HG02973 (cell line): ENCODE measurements at regions not wholly inside any gene's neighbourhood (a gene's known extent, or its start where the extent isn't known, plus 50 kb on each side); places are given as distances from the start of the nearest gene placed in this dataset.

ENCODE experiments used
- ATAC-seq: cut with Tn5 transposase; IDR thresholded peaks from one replicate; pipeline ENCODE4 v1.9.1; 2021; ENCODE audit warnings: moderate library complexity; ENCODE audit not compliant: unreplicated experiment

- ATAC-seq = no peak
These were observed 156.4 kb upstream of the KL start for GRCh38 chr13:32859707-32860292.

DNA sequence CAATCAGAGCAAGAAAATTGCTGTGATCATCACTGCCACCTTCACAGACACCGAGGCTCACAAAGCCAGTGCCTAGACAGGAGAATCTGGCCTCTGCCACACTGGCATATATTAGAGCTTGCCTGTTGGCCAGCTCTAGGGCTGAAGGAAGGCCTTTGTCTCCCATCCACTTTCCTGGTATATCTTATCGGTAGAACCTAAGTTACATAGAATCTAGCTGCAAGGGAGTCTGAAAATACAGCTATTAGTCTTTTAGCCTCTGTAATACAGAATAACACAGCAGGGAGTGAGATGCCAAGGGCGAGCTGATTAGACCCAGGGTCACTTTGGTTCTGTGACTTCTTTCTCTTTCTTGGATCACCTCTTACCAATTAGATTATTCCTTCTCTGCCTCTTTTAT is 154.9 kb upstream of the KL start:
- ATAC-seq = no peak

DNA sequence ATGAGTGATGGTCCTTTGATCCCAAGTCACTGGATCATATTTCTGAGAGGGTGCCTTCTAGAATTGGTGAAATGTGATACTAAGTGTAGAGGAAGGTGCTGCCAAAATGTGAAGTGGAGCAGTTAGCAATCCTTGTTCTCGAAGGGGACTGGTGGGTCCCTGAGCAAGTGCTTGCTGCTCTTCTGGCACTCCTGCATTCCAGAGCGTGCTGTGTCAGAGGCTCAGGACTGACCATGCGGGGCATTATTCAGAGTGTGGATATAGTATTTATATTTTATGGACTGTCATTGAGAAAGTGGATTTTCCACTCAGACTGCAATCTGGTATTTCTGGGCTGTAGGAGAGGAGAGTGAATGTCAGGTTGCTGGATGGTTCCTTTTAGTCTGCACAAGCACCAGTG is 152.6 kb upstream of the KL start:
- no peak for ATAC-seq

- ATAC-seq = no peak
These were observed 149.3 kb upstream of the KL start for GRCh38 chr13:32866921-32867320.

DNA sequence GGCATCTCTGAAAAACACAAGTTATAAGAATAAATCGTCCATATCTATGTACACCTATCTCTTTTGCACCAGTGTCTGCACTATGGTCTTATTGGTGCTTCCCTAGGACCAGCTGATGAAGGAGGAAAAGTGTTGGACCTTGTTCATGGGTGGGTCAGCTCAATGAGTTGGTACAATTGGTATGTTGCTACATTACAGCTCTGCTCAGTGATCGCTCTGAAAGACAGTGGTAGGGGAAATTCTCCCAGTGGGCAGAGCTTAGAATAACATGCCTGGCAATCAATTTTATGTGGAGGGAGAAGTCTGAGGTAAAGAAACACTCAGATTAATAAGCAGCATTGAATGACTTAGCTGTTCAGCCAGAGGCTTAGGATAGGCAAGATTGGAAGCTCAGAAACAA is 138.7 kb upstream of the KL start:
- no peak for ATAC-seq

GRCh38 chr13:32878163-32878562 is 138.1 kb upstream of the KL start:
- no peak for ATAC-seq

DNA sequence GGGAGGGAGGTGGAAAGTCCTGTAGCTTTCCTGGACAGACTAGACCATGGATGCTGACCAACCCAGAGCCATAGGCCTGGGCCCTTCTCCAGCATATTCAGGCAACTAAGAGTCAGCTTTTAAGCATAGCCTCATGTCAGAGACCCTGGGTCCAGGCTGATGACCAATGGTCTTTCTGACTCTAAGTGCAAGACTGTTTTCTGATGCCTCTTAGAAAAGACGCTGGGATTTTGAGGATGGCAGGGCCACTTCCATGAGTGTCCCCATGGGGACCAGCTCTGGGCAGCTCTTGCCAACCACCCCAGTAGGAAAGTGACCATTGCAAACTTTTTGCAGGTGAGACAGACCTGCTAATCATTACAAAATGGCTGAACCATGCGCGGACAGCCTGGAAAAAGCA is 135.6 kb upstream of the KL start:
- ATAC-seq = no peak

DNA sequence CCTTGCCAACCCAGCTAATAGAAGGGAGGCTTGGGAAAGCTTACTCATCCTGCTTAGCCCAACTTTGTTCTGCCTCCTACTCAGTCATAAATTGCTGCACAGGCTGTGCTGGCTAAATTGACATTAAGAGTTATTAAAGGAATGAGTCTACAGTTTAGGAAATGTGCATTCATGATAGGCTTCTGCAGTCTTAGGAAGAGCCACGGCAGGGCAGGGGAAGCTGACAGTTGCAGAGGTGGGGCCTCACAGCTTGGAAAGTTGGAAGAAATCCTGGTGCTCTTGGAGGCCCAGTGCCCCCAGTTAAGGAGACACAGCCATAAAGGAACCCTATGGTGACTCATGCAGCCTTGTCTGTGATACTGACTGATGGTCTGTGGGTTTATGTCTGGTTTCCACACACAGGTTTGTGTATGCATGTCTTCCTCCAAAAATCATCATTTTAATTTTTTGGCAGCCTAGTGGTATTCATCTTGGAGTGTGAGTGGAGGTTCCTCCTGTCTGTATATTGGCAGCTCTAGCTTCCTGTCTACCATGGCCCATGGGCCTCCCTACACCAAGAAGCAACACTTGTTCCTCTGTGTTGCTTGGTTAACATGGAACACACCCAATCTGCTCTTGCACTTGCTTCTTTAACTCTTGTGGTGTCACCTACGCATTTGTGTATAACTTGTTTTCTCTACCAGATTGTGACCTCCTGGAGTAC is 135.0 kb upstream of the KL start:
- no peak for ATAC-seq

DNA sequence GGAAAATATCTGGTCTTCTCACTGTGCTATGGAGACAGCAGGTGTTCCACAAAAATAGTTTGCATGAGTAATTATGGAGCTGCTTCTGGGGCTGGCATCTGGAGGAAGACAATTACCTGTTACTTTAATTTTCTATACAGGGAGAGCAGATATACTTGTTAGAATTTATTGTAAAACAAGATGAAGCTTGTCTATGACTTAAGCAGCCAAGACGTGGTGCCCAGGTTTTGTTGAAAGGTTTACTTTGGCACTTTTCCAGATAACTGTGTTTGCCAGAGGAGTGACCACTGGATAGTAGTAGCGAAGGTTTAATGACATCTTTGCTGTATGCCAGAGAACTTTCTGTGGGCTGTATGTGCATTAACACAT is 134.5 kb upstream of the KL start:
- no peak for ATAC-seq

DNA sequence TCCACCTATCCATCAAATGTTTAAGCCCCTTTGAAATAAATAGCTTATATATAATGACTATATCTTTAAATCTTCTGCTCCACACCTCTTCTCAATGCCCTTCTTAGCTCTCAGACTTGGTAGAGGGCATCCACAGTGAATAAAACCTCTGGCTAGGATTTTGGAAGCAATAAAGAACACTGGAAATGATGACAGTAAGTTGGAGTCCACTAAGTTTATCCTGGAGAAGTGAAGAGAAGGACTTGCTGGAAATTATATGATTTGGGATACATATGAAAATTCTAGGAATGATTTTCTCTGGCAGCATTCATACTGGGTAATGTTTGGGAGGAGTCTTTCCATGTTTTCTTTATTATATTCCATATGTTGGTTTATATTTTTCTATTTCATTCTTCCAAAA is 133.5 kb upstream of the KL start:
- no peak for ATAC-seq

DNA sequence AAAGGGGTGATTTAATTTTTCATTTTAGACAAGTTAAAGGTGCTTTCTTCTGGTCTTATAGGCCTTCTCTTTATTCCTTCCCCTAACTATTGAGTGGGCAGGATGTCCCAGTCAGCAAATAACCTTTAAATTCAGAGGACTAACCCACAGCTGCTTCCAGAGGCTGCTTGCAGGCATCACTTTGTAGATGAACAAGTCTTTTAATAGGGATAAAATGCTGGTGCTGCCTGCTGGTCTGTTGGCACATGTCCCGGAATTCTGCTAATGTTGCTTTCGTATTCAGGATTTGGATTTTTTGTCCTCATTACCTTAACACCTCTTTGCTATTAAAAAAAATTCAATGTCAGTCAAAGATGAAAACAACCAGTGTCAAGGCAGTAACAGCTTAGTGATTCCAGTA is 132.7 kb upstream of the KL start:
- ATAC-seq = no peak

- ATAC-seq = no peak
These were observed 128.6 kb upstream of the KL start for GRCh38 chr13:32887617-32888016.

DNA sequence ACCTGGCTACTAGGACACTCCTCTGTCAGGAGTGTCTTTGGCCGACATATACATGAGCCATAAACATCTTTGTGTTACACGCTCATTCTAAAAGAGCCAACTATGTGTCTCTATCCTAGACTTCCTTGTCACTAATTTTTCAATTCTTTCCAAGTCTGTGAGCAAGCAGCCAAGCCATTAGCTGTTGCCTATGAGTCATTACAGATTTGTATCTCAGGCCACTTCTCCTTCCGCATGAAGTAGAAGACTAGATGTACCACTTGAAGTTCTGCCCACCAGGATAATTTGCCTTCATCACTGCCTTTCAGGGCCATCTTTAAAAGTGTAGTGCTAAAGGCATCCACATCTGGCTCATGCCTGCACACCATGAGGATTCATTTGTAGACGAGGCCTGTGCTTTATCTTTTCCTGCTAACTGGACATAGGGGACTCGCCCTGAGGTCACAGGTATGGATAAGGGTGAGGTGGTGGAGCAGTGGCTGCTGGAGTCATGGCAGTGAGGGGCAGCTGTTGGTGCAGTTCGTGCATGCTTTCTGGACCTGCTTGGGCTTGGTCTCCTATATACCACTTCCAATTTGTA is 126.1 kb upstream of the KL start:
- ATAC-seq = no peak

- no peak for ATAC-seq
These were observed 123.0 kb upstream of the KL start for GRCh38 chr13:32893176-32893575.

- no peak for ATAC-seq
These were observed 121.6 kb upstream of the KL start for GRCh38 chr13:32894589-32895001.

- ATAC-seq = no peak
These were observed 120.9 kb upstream of the KL start for GRCh38 chr13:32895296-32895695.

- ATAC-seq = no peak
These were observed 118.9 kb upstream of the KL start for GRCh38 chr13:32897296-32897695.

GRCh38 chr13:32902029-32902780 is 114.0 kb upstream of the KL start:
- ATAC-seq = no peak

DNA sequence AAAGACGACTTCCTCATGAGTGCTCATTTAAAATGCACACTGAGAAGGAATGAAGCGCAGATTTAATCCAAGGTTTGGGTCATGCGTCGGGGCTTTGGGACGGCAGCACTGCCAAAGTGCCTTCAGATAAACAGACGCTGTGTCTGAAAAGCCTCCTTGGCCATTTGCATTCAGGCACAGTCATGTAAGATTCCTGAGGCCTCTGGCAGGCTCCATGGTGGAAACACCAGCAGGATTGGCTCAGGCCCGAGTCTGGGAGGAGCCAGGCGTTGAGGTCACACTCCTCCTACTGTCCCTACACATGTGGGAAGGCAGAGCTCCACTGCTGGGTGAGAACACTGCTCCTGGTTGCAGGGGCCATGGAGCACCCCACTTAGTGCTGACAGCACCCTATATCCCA is 113.3 kb upstream of the KL start:
- ATAC-seq = no peak

- ATAC-seq = no peak
These were observed 112.5 kb upstream of the KL start for GRCh38 chr13:32903720-32904119.

DNA sequence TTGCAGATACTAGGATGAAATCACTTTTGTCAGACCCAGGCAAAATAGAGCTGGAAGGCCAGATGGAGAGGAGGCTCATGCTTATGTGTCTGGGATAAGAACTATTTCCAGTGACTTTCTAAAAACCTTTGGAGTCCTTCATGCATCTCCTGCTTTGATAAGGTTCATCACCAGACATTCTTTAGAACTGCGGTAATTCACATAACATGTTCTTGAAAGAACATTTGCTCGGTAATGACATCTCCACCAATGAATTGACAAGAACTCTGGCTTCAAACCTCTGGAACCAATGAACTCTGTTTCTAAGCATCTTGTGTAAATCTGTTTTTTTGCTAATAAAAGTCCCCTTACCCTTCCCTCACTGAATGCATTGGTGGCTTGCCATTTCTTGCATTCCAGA is 112.0 kb upstream of the KL start:
- ATAC-seq = no peak
